ENCODE measurements at regions not wholly inside any gene's neighbourhood (a gene's known extent, or its start where the extent isn't known, plus 50 kb on each side); places are given as distances from the start of the nearest gene placed in this dataset.

DNA sequence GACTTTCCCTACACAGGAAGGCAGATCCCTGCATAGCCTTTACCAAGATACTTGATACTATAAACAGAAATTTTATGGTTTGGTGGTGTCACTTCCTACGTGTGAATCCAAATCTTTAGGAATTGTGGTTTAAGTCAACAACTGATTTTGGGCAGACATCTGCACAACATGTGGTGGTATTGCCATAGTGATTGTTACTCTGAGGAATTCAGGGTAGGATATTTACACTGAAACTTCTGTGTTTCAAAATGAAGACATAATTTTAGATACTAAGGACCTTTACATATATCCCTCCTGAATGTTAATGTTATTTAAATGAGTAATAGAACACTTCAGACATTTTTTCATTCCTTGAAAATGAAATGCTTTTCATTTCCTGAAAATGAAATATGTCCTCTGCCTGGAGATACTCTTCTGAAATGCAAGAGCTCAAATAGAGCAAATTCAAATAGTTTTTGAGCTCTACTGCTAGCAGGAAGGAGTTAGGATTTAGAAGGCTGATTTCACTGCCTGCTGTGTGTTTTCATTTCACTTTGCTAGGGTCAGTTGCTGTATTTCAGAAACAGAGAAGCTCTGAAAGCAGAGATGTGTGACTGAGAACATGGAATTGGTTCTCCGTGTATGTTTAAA lies 77.2 kb downstream of the MDH1 start:
- H3K27ac ChIP-seq, result no peak overlapping the region
- CTCF ChIA-PET, result no interaction called here
- TF ChIP-seq, protein P1, sequence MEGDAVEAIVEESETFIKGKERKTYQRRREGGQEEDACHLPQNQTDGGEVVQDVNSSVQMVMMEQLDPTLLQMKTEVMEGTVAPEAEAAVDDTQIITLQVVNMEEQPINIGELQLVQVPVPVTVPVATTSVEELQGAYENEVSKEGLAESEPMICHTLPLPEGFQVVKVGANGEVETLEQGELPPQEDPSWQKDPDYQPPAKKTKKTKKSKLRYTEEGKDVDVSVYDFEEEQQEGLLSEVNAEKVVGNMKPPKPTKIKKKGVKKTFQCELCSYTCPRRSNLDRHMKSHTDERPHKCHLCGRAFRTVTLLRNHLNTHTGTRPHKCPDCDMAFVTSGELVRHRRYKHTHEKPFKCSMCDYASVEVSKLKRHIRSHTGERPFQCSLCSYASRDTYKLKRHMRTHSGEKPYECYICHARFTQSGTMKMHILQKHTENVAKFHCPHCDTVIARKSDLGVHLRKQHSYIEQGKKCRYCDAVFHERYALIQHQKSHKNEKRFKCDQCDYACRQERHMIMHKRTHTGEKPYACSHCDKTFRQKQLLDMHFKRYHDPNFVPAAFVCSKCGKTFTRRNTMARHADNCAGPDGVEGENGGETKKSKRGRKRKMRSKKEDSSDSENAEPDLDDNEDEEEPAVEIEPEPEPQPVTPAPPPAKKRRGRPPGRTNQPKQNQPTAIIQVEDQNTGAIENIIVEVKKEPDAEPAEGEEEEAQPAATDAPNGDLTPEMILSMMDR (conservative IDR thresholded peaks at IDR 0.05; ENCODE audit: low read depth), result no peak
- POLR2A ChIA-PET (ENCODE audit: low non-redundant PET), result no interaction called here
- no peak for DNase-seq (ENCODE audit: low spot score)

DNA sequence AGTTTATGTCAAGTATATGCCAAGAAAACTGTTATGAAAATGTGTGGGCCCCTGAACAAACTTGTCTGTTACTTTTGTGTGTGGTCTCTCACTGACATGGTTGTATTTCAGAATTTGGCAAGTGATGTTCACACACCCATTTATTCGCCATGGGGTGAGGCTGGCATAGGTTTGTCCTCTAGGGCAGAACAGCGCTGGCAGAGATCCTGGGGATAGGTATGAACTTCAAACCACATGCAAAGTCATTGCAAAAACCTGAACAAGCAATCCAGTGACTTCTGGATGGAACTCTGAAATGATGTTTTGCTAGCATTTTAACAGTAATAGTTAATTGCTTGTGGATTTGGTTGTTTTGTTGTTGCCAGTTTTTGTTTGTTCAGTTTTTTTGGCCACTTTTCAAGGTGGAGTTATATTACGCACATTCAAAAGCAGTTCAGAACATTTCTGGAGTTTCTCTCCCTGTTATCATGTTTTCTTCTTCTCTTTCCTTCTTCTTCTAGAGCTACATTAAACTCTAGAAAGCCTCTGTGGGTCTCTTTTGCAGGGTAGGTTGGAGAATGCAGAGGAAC lies 78.5 kb downstream of the MDH1 start:
- DNase-seq (ENCODE audit: low spot score), result no peak
- TF ChIP-seq, protein P1 (conservative IDR thresholded peaks at IDR 0.05; ENCODE audit: low read depth), result no peak
- ChIA-PET POLR2A (ENCODE audit: low non-redundant PET) (no interaction called here), CTCF (no interaction called here)
- no peak overlapping the region for H3K27ac ChIP-seq

DNA sequence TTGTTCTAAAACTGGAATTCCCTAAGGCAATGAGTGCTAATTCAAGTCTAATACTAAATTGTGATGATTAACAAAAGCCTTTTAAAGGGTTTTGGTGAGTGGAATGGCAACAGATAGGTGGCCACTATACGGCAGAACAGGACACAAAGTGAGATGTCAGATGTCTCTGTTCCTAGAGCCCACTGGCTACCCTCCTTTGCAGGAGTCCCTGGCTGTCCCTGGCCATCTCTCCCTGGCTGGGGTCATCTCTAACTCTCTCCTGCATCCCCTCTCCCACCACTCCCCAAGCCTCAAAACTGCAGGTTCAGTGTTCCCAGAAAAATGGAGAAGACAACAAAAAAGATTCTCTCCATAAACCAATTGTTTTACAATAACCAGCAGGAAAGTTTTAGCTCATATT lies 79.2 kb downstream of the MDH1 start:
- H3K27ac ChIP-seq, result no peak overlapping the region

DNA sequence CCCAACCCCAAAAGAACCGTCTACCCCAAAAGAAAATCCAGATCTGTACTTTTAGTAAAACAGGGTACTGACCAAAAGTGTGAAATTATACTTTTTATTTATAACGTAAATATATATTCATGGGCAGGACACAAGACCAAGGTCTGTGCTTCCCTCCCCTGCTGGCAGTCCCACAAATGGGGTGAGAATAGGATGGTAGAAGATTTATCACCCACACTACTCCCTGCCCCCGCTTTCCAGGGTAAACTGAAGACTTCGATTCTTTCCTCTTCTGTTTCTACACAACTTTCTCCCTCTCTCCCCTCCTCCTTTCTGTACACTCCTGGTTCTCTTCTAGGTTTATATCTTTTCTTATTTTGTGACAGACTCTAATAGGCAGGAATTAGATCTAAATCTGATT lies 79.7 kb downstream of the MDH1 start:
- H3K27ac ChIP-seq, result no peak overlapping the region
- TF ChIP-seq, protein P1 (conservative IDR thresholded peaks at IDR 0.05; ENCODE audit: low read depth), result no peak
- no peak for DNase-seq (ENCODE audit: low spot score)
- POLR2A ChIA-PET (ENCODE audit: low non-redundant PET), result no interaction called here
- CTCF ChIA-PET, result interaction anchor here (0.6 kb wide), 1 partner anchor 63 kb away, joined by 3 read pairs; no protein-coding TSS in a partner anchor

More for the DNA sequence above, 79.2 kb downstream of the MDH1 start:
- POLR2A ChIA-PET (ENCODE audit: low non-redundant PET), result no interaction called here
- TF ChIP-seq, protein P1 (conservative IDR thresholded peaks at IDR 0.05; ENCODE audit: low read depth), result no peak
- DNase-seq (ENCODE audit: low spot score), result no peak
- CTCF ChIA-PET, result interaction anchor here (0.6 kb wide), 1 partner anchor 62 kb away, joined by 3 read pairs; no protein-coding TSS in a partner anchor

DNA sequence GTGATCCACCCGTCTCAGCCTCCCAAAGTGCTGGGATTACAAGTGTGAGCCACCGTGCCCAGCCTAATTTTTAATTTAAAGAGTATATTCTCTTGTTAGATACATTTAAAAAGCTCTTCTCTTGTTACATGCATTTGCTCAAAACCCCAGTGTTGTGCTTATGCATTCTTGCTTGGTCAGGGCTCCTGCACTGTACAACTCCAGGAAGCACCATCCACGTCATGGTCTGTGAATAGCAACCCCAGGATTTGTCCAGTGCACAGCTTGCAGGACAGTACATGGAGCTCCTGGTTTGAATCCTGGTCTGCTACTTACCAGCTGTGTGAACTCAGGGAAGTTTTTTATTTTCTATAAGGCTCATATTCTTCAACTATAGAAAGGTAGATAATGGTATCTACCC lies 80.8 kb downstream of the MDH1 start:
- TF ChIP-seq, protein P1 (conservative IDR thresholded peaks at IDR 0.05; ENCODE audit: low read depth), result no peak
- ChIA-PET CTCF (interaction anchor here (0.6 to 0.7 kb wide), 4 partner anchors 14 to 1213 kb away, joined by 3 to 4 read pairs (median 4); no protein-coding TSS in a partner anchor), POLR2A (ENCODE audit: low non-redundant PET) (no interaction called here)
- DNase-seq (ENCODE audit: low spot score), result no peak
- H3K27ac ChIP-seq, result no peak overlapping the region

DNA sequence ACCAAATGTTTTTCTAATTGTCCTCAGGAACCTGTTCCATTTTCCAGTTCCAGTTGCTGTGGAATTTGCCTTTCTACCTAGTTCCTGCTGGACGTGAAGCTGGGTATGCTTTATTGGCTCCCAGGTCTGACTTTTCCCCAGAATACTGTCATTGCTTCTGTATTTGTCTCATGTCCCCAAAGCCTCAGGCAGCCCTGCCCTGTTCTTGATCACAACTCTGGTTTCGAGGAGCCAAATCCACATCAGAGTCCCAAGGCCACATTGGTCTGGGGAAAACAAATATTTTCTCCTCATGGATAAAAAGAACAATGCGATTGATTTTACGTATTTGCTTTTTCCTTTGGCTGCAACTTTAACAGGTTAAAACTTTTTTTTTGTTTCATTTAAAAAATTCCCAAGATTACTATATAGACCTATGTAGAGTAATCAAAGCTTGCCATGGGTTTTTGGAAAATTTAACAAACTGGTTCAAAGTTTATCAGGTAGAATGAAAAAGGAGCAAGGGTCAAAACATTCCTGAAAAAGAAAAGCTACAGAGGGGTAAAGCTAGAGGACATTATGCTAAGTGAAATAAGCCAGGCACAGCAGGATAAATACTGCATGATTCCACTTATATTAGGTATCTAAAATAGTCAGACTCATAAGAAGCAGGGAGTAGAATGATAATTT lies 85.2 kb downstream of the MDH1 start:
- CTCF ChIA-PET, result no interaction called here
- POLR2A ChIA-PET (ENCODE audit: low non-redundant PET), result no interaction called here
- DNase-seq (ENCODE audit: low spot score), result no peak
- TF ChIP-seq, protein P1 (conservative IDR thresholded peaks at IDR 0.05; ENCODE audit: low read depth), result no peak
- H3K27ac ChIP-seq, result no peak overlapping the region

Data from RWPE1 (cell line).